ENCODE measurements at regions not wholly inside any gene's neighbourhood (a gene's known extent, or its start where the extent isn't known, plus 50 kb on each side); places are given as distances from the start of the nearest gene placed in this dataset.

DNA sequence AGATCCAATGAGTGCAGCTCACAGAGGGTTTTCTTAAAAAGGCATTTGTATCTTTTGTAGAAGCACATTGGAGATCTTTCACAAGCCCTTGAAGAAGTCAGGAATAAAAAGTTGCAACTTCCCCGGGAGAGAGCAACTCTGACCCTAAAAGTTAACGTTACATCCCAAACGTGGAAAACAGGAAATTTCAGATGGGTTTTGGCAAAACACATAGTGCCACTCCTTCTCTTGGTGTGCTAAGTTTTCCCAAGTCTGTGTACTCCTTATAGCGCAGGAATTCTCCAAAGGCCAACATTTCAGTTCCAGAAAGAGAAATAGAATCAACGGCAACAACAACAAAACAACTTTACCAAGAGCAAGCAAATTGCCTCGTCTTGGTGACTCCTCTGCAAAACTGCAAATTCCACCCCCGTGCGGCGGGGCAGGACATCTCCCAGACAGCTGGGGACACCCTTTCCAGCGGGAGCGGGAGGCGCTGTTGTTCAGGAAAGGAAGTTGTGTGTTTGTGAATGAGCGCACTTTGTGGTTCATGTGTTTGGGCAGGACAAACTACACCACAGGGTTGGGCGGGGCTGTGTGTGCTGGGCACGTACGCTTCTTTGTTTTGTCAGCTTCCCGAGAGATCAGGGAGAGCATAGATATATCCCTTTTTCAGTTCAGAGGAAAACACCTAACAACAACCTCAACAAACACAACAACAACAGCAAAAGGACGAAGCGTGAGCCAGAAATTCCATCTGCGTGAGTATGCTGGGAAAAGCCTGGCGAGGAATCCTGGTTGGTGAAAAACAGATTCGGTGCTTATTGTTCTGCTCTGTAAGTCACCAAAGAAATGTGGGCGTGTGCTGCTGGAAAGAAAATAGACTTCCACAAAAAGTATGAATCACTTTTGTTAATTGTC lies 294.7 kb upstream of the PITRM1 start:
- ATAC-seq, result peak; percentile 69 to 89 (median 82)
- intact Hi-C loops (cut with DNase I), result loop anchor here in 7 of 10 donors (5.0 to 10.0 kb wide), 8 partner anchors 50 to 1307 kb away; no protein-coding TSS in a partner anchor
- 38 to 52% methylated on average over 23 of the region's 23 CpGs for WGBS, 2 donors

DNA sequence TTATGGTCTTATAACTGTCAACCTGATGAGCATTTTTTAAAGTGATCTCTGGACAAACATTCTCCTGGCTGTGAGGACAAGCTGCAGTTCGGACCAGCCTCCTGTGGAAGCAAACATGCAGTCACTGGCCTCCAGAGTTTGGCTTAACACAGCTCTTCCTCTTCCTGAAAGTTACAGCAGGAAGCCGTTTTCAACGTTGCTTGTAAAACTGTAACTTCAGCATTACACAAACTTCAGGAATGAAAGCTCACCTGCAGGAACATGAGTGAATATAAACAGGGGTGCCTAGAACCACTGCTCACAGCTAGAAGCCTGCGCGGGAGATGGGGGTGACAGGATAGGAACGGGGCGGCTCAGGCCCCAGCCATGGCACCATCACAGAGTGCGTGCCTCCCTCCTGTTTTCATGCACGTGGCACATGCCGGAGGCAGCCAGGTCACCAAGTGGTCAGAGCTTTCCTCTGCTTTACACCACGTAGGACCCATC lies 292.9 kb upstream of the PITRM1 start:
- TF ChIP-seq, protein P1, sequence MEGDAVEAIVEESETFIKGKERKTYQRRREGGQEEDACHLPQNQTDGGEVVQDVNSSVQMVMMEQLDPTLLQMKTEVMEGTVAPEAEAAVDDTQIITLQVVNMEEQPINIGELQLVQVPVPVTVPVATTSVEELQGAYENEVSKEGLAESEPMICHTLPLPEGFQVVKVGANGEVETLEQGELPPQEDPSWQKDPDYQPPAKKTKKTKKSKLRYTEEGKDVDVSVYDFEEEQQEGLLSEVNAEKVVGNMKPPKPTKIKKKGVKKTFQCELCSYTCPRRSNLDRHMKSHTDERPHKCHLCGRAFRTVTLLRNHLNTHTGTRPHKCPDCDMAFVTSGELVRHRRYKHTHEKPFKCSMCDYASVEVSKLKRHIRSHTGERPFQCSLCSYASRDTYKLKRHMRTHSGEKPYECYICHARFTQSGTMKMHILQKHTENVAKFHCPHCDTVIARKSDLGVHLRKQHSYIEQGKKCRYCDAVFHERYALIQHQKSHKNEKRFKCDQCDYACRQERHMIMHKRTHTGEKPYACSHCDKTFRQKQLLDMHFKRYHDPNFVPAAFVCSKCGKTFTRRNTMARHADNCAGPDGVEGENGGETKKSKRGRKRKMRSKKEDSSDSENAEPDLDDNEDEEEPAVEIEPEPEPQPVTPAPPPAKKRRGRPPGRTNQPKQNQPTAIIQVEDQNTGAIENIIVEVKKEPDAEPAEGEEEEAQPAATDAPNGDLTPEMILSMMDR (IDR thresholded peaks at IDR 0.05), result no peak
- H3K9me3 ChIP-seq, result no peaks in the 10 kb centered on the region
- no peak overlapping the region for H3K4me3 ChIP-seq
- ATAC-seq (no peak), DNase-seq (no peak)
- intact Hi-C loops (cut with DNase I), result loop anchor here in 7 of 10 donors (5.0 to 10.0 kb wide), 8 partner anchors 52 to 1309 kb away; no protein-coding TSS in a partner anchor
- H3K4me1 ChIP-seq, result peaks cover 0 to 56% (median 45%) of the 10 kb centered on the region in 9 donors
- H3K27ac ChIP-seq, result peak overlapping the region in 9 of 10 donors; percentile 4 to 94 (median 90)
- no peaks in the 10 kb centered on the region for H3K36me3 ChIP-seq
- 56 to 77% methylated on average over 11 of the region's 11 CpGs for WGBS, 2 donors
- no peaks in the 10 kb centered on the region for H3K27me3 ChIP-seq

More for the DNA sequence above, 294.7 kb upstream of the PITRM1 start:
- no peaks in the 10 kb centered on the region for H3K9me3 ChIP-seq
- no peaks in the 10 kb centered on the region for H3K27me3 ChIP-seq
- H3K4me1 ChIP-seq, result peaks cover 0 to 71% (median 59%) of the 10 kb centered on the region in 9 donors
- peak overlapping the region in 6 of 10 donors; percentile 7 to 35 (median 20) for H3K4me3 ChIP-seq
- TF ChIP-seq, protein P1 (IDR thresholded peaks at IDR 0.05), result peak; percentile 24 to 71 (median 53)
- H3K36me3 ChIP-seq, result no peaks in the 10 kb centered on the region
- peak overlapping the region; percentile 46 to 94 (median 88) for H3K27ac ChIP-seq
- DNase-seq, result peak; percentile 81 to 87

DNA sequence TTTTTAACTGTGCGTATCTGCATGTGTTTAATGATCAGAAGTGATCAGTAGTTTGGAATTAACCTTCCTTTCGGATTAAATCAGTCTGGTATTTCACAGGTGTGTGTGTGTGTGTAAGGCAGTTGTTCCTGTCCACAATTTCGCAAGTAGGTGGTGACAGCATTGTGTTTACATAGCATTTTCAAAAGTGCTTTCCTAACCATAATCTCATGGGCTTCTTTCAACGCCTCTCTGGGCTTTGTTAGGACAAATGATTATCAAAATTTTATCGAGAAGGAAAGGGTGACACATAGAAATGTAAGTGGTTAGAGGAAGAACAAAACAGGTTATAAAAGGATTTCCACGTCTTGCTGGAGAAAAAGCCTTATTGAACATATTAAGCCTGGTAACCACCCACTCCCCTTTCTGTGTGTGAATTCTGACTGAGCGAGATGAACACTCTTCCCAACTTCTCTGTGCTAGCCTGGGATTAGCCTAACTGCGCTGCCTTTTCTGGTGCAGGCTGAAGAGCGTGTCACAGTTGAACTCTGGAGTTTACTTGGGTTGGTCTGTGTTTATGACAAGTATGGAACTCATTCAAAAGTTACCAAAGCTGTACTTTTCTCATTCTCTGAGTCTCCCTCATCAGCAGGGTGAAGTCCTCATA lies 292.3 kb upstream of the PITRM1 start:
- intact Hi-C loops (cut with DNase I), result loop anchor here in 7 of 10 donors (5.0 to 10.0 kb wide), 8 partner anchors 52 to 1310 kb away; no protein-coding TSS in a partner anchor
- no peaks in the 10 kb centered on the region for H3K36me3 ChIP-seq
- H3K4me1 ChIP-seq, result peaks cover 0 to 53% (median 42%) of the 10 kb centered on the region in 9 donors
- peak overlapping the region in 9 of 10 donors; percentile 4 to 94 (median 90) for H3K27ac ChIP-seq
- no peak overlapping the region for H3K4me3 ChIP-seq
- 68 to 70% methylated on average over 9 of the region's 9 CpGs for WGBS, 2 donors
- TF ChIP-seq, protein P1 (IDR thresholded peaks at IDR 0.05), result no peak
- no peaks in the 10 kb centered on the region for H3K9me3 ChIP-seq
- DNase-seq, result no peak
- no peak for ATAC-seq
- H3K27me3 ChIP-seq, result no peaks in the 10 kb centered on the region
